ENCODE measurements at regions not wholly inside any gene's neighbourhood (a gene's known extent, or its start where the extent isn't known, plus 50 kb on each side); places are given as distances from the start of the nearest gene placed in this dataset.
"Not testable (repeated sequence)": the region's sequence is repeated elsewhere in the genome, so short reads cannot be mapped to it uniquely, and the experiment has no call there.

DNA sequence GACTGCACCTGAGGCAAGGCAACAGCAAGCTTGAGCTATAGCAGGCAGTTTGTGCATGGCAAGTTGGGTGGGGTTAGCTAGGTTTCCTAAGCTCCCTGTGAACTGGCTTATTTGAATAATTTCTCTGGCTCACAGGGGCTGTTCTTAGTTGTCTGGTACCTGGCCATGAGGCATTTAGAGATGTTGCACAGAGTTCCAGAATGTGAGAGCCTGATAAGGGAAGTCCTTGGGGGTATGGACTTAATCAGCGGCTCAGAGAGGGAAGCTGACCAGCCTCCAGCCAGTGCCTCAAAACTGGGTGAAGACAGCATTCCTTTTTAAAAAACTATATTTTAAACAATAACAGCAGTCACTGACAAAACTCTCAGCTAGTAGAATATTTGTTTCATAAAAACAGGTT, 307.4 kb downstream of the FZD1 start:
- Mint-ChIP-seq H3K27ac (no peak overlapping the region), H3K27me3 (ENCODE audit: low read depth) (peaks cover 2% of the 10 kb centered on the region), H3K36me3 (ENCODE audit: low read depth) (peaks cover 1% of the 10 kb centered on the region), H3K9me3 (peaks cover 4% of the 10 kb centered on the region), H3K4me3 (no peak overlapping the region), H3K4me1 (ENCODE audit: low read depth) (no peaks in the 10 kb centered on the region)
- CTCF ChIA-PET = no interaction called here
- intact Hi-C loops (cut with micrococcal nuclease) = no loop called here
- DNase-seq = no peak

DNA sequence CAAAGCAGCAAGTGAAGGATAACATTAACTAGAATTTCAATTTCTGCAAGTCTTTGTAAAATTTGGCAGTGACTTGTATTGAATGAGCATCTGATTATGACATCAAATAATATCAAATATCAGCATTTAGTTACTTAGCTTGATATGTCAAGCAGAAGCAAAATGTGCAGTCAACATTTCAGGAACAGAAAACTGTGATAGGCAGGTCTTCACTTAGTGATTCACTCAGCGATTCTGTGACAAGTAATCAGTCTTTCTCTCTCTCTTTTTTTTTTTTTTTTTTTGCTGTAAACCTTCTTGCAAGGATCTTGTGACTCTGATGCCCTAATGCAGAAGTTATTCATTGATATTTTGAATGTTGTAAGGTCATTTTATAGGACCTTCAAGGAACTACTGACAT, 307.1 kb downstream of the MTERF1 start:
- Mint-ChIP-seq H3K27ac (no peak overlapping the region), H3K27me3 (ENCODE audit: low read depth) (peaks cover 2% of the 10 kb centered on the region), H3K4me3 (no peak overlapping the region), H3K9me3 (peaks cover 9% of the 10 kb centered on the region), H3K36me3 (ENCODE audit: low read depth) (peaks cover 1% of the 10 kb centered on the region), H3K4me1 (ENCODE audit: low read depth) (no peaks in the 10 kb centered on the region)
- intact Hi-C loops (cut with micrococcal nuclease) = no loop called here
- CTCF ChIA-PET = no interaction called here
- no peak for DNase-seq

DNA sequence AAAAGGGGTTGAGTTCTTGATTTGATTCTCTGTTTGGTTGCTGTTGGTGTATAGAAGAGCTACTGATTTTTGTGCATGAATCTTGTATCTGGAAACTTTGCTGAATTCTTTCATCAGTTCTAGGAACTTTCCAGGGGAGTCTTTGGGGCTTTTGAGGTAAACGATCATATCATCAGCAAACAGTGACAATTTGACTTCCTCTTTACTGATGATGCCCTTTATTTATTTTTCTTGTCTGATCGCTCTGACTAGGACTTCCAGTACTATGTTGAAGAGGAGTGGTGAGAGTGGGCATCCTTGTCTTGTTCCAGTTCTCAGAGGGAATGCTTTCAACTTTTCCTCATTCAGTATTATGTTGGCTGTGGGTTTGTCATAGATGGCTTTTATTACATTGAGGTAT, 304.0 kb downstream of the MTERF1 start:
- intact Hi-C loops (cut with micrococcal nuclease) = not testable (repeated sequence)

DNA sequence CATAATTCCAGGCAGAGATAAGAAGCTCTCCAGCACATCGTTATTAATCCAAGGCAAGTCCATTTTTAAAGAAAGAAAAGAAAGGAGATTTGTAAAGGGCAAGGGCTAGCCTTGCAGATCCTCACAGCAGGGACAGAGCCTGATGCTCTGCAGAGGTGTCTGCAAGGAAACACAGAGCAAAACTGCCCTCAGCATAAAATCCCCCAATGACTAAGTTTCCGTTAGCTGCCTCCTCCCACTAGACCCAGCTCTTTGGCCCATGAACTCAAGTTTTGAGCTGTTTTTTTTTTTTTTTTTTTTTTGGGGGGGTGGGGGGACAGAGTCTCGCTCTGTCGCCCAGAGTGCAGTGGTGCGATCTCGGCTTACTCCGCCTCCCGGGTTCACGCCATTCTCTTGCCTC, 300.7 kb downstream of the MTERF1 start:
- no peak overlapping the region for H3K27ac Mint-ChIP-seq
- no peak overlapping the region for H3K4me3 Mint-ChIP-seq
- peaks cover 1% of the 10 kb centered on the region for H3K36me3 Mint-ChIP-seq (ENCODE audit: low read depth)
- H3K27me3 Mint-ChIP-seq (ENCODE audit: low read depth) = peaks cover 2% of the 10 kb centered on the region
- no peak for DNase-seq
- no peaks in the 10 kb centered on the region for H3K4me1 Mint-ChIP-seq (ENCODE audit: low read depth)
- intact Hi-C loops (cut with micrococcal nuclease) = no loop called here
- H3K9me3 Mint-ChIP-seq = peaks cover 11% of the 10 kb centered on the region
- CTCF ChIA-PET = no interaction called here

More for the DNA sequence above, 304.0 kb downstream of the MTERF1 start:
- H3K27me3 Mint-ChIP-seq (ENCODE audit: low read depth); H3K9me3 Mint-ChIP-seq; H3K4me1 Mint-ChIP-seq (ENCODE audit: low read depth); H3K4me3 Mint-ChIP-seq; H3K27ac Mint-ChIP-seq; DNase-seq; H3K36me3 Mint-ChIP-seq (ENCODE audit: low read depth): not testable (repeated sequence)
- CTCF ChIA-PET = interaction anchor here (0.7 kb wide), 1 partner anchor 228 kb away, joined by 3 read pairs; no protein-coding TSS in a partner anchor

GRCh38 chr7:91582799-91583477, 297.6 kb downstream of the MTERF1 start:
- Mint-ChIP-seq H3K36me3 (ENCODE audit: low read depth) (no peaks in the 10 kb centered on the region), H3K9me3 (peaks cover 2% of the 10 kb centered on the region), H3K4me1 (ENCODE audit: low read depth) (no peaks in the 10 kb centered on the region), H3K27ac (no peak overlapping the region), H3K4me3 (no peak overlapping the region), H3K27me3 (ENCODE audit: low read depth) (no peaks in the 10 kb centered on the region)
- no peak for DNase-seq
- intact Hi-C loops (cut with micrococcal nuclease) = no loop called here
- CTCF ChIA-PET = no interaction called here

- CTCF ChIA-PET = no interaction called here
- Mint-ChIP-seq H3K27me3 (ENCODE audit: low read depth) (no peaks in the 10 kb centered on the region), H3K9me3 (peaks cover 8% of the 10 kb centered on the region), H3K4me3 (no peak overlapping the region), H3K27ac (no peak overlapping the region), H3K4me1 (ENCODE audit: low read depth) (no peaks in the 10 kb centered on the region), H3K36me3 (ENCODE audit: low read depth) (no peaks in the 10 kb centered on the region)
- DNase-seq = no peak
- intact Hi-C loops (cut with micrococcal nuclease) = no loop called here
Measured at GRCh38 chr7:91596287-91596686, 284.2 kb downstream of the MTERF1 start.

DNA sequence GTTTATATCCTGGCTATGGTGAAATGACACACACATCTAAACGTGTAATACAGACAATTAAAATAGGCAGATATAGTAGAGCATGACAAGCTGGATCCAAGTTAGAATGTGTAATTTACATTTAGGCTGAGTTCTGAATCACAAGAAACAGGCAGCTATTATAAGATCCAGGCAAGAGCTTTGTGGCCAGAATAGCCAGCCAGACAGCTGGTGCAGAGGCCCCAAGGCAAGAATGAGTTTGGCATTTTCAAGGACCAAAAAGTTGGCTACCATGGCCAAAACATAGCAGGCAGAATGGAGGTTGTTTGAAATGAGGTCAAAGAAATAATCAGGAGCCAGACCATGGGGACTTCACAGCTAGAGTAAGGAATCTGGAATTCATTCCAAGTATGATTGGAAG, 281.7 kb downstream of the MTERF1 start:
- Mint-ChIP-seq H3K9me3 (no peaks in the 10 kb centered on the region), H3K27ac (no peak overlapping the region), H3K36me3 (ENCODE audit: low read depth) (no peaks in the 10 kb centered on the region), H3K4me1 (ENCODE audit: low read depth) (no peaks in the 10 kb centered on the region), H3K27me3 (ENCODE audit: low read depth) (no peaks in the 10 kb centered on the region), H3K4me3 (no peak overlapping the region)
- intact Hi-C loops (cut with micrococcal nuclease) = no loop called here
- no peak for DNase-seq
- CTCF ChIA-PET = no interaction called here

DNA sequence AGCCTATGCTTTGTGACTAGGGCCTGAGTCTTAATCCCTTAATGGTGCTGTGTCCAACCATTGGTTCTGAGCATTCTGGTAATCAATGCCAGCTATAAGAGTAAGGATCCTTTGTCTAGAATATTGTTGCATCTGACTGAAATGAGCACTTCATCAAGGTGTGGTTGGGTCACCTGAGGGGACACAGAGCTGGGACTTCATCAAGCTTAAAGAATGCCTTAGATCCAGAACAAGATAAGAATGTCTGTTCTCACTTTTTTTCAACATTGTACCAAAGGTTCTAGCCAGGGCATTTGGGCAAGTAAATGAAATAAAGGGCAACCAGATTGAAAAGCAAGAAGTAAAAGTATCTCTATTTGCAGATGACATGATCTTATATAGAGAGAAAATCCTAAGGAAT, 280.4 kb downstream of the MTERF1 start:
- intact Hi-C loops (cut with micrococcal nuclease) = no loop called here
- Mint-ChIP-seq H3K27ac (no peak overlapping the region), H3K27me3 (ENCODE audit: low read depth) (no peaks in the 10 kb centered on the region), H3K4me1 (ENCODE audit: low read depth) (no peaks in the 10 kb centered on the region), H3K9me3 (no peaks in the 10 kb centered on the region), H3K4me3 (no peak overlapping the region), H3K36me3 (ENCODE audit: low read depth) (no peaks in the 10 kb centered on the region)
- no peak for DNase-seq
- CTCF ChIA-PET = no interaction called here

DNA sequence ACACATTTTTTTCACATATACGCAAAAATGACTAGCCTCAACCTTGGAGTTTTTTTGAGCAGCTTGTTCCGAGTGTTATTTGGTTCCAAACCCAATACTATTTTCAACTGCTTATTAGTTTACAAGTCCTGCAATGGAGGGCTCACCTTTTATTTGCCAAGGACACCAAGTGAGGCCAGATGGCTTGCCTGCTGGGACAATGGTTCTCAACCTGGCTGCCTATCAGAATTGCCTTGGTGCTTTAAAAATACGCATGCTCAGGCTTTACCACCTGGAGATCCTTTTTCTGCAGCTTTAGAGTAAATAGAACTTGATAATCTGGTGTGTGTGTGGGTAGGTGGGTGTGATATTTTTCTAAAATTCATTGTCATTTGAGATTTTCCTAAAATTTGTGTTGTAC, 276.8 kb downstream of the MTERF1 start:
- Mint-ChIP-seq H3K9me3 (no peaks in the 10 kb centered on the region), H3K36me3 (ENCODE audit: low read depth) (no peaks in the 10 kb centered on the region), H3K27me3 (ENCODE audit: low read depth) (no peaks in the 10 kb centered on the region), H3K4me3 (no peak overlapping the region), H3K4me1 (ENCODE audit: low read depth) (no peaks in the 10 kb centered on the region), H3K27ac (no peak overlapping the region)
- intact Hi-C loops (cut with micrococcal nuclease) = no loop called here
- CTCF ChIA-PET = no interaction called here
- no peak for DNase-seq

- Mint-ChIP-seq H3K4me1 (ENCODE audit: low read depth) (no peaks in the 10 kb centered on the region), H3K9me3 (no peaks in the 10 kb centered on the region), H3K36me3 (ENCODE audit: low read depth) (no peaks in the 10 kb centered on the region), H3K27ac (no peak overlapping the region), H3K4me3 (no peak overlapping the region), H3K27me3 (ENCODE audit: low read depth) (peaks cover 2% of the 10 kb centered on the region)
- CTCF ChIA-PET = interaction anchor here (0.6 kb wide), 1 partner anchor 81 kb away, joined by 3 read pairs; no protein-coding TSS in a partner anchor
- DNase-seq = no peak
- intact Hi-C loops (cut with micrococcal nuclease) = no loop called here
Measured at GRCh38 chr7:91608606-91609005, 271.9 kb downstream of the MTERF1 start.

DNA sequence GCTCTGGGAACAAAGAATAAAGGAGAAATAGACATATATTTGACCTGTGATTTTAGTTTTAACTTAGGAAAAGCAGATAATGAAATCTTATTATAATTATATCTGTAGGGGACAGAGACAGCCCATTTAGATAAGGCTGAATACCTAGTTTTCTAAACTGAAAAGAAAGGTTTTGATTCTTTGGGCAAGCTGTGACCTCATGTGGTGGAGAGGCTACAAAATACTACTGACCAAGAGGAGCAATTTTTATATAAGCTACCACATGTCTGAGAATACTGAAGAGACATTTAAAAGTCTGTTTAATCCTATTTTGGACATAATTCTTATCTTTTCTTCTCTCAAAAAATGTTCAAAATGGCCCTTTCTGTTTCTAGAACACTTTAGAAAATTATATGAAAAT, 271.0 kb downstream of the MTERF1 start:
- DNase-seq = no peak
- intact Hi-C loops (cut with micrococcal nuclease) = no loop called here
- no peaks in the 10 kb centered on the region for H3K36me3 Mint-ChIP-seq (ENCODE audit: low read depth)
- peaks cover 2% of the 10 kb centered on the region for H3K27me3 Mint-ChIP-seq (ENCODE audit: low read depth)
- no peak overlapping the region for H3K4me3 Mint-ChIP-seq
- H3K4me1 Mint-ChIP-seq (ENCODE audit: low read depth) = no peaks in the 10 kb centered on the region
- H3K9me3 Mint-ChIP-seq = no peaks in the 10 kb centered on the region
- H3K27ac Mint-ChIP-seq = no peak overlapping the region
- CTCF ChIA-PET = no interaction called here

DNA sequence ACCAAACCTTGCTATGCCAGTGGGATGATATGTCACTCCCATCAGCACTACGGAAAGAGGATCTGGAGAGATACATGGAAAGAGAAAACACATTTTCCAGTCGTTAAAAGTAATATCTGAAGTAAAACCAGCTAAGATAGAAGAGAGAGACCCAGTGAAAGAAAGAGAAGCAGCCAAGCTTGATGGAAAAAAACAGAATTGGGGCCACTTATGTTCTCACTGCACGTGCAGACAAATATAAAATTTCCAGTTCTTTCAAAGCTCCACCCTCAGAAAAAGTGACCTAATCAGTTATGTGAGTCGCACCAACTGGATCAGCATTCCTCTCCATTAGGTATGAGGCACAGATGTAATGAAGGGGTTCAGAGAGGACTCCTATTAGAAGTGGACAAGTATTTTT, 266.1 kb downstream of the MTERF1 start:
- intact Hi-C loops (cut with micrococcal nuclease) = no loop called here
- Mint-ChIP-seq H3K27ac (no peak overlapping the region), H3K27me3 (ENCODE audit: low read depth) (peaks cover 2% of the 10 kb centered on the region), H3K36me3 (ENCODE audit: low read depth) (no peaks in the 10 kb centered on the region), H3K4me3 (no peak overlapping the region), H3K9me3 (no peaks in the 10 kb centered on the region), H3K4me1 (ENCODE audit: low read depth) (no peaks in the 10 kb centered on the region)
- DNase-seq = no peak
- CTCF ChIA-PET = no interaction called here

- no peaks in the 10 kb centered on the region for H3K4me1 Mint-ChIP-seq (ENCODE audit: low read depth)
- H3K36me3 Mint-ChIP-seq (ENCODE audit: low read depth) = no peaks in the 10 kb centered on the region
- DNase-seq = no peak
- no peak overlapping the region for H3K4me3 Mint-ChIP-seq
- H3K27me3 Mint-ChIP-seq (ENCODE audit: low read depth) = peaks cover 6% of the 10 kb centered on the region
- no peaks in the 10 kb centered on the region for H3K9me3 Mint-ChIP-seq
- no peak overlapping the region for H3K27ac Mint-ChIP-seq
- intact Hi-C loops (cut with micrococcal nuclease) = no loop called here
- CTCF ChIA-PET = no interaction called here
Measured at GRCh38 chr7:91618776-91619765, 261.4 kb downstream of the MTERF1 start.
